Activated T-helper 17 cell treated with anti-CD3 and anti-CD28 coated beads, Interleukin-2, amount 50 U/mL, for 72 hours (primary cell): ENCODE measurements at regions not wholly inside any gene's neighbourhood (a gene's known extent, or its start where the extent isn't known, plus 50 kb on each side); places are given as distances from the start of the nearest gene placed in this dataset.

Source experiments
- ATAC-seq: fragments of 150-1000 bp; cut with Tn5 transposase; replicated peaks from 2 replicates; pipeline ENCODE4 v1.10.0; 2021; ENCODE audit warnings: mild to moderate bottlenecking, moderate library complexity
- H3K27ac Mint-ChIP-seq: one replicate; pipeline ENCODE4 v1.8.0; 2022; ENCODE audit warnings: mixed read lengths
- H3K27me3 Mint-ChIP-seq: one replicate; pipeline ENCODE4 v1.8.0; 2022; ENCODE audit warnings: mixed read lengths
- H3K36me3 Mint-ChIP-seq: one replicate; pipeline ENCODE4 v1.8.0; 2022; ENCODE audit warnings: low read depth, mild to moderate bottlenecking, mixed read lengths
- H3K4me1 Mint-ChIP-seq: one replicate; pipeline ENCODE4 v1.8.0; 2022; ENCODE audit warnings: mixed read lengths
- H3K4me3 Mint-ChIP-seq: one replicate; pipeline ENCODE4 v1.8.0; 2022; ENCODE audit warnings: mild to moderate bottlenecking, mixed read lengths
- H3K9me3 Mint-ChIP-seq: one replicate; pipeline ENCODE4 v1.8.0; 2022; ENCODE audit warnings: mixed read lengths

DNA sequence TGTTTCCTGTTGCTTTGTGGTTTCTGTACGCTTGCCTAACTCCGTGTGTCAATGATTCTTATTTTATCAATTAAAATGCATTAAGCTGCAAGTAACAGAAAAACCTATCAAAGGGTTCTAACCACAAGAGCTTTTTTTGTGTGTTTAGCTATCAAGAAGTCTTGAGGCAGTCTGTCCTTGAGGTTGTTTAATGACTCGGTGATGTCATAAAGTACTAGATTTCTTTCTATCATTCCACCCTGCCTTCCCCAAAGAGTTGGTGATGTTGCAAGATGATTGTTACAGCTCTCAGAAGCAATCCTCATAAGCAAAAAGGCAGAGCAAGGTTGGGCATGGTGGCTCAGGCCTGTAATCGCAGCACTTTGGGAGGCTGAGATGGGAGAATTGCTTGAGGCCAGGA, 51.9 kb upstream of the SPTBN1 start:
- Mint-ChIP-seq H3K9me3 (no peaks in the 10 kb centered on the region), H3K4me1 (peaks cover 3% of the 10 kb centered on the region), H3K27ac (no peak overlapping the region), H3K36me3 (no peaks in the 10 kb centered on the region), H3K27me3 (no peaks in the 10 kb centered on the region), H3K4me3 (no peak overlapping the region)
- no peak for ATAC-seq

GRCh38 chr2:54406031-54406430, 50.1 kb upstream of the SPTBN1 start:
- Mint-ChIP-seq H3K27ac (no peak overlapping the region), H3K4me1 (peaks cover 3% of the 10 kb centered on the region), H3K36me3 (no peaks in the 10 kb centered on the region), H3K4me3 (no peak overlapping the region), H3K27me3 (peaks cover 5% of the 10 kb centered on the region), H3K9me3 (no peaks in the 10 kb centered on the region)
- ATAC-seq = no peak
